ENCODE measurements at regions not wholly inside any gene's neighbourhood (a gene's known extent, or its start where the extent isn't known, plus 50 kb on each side); places are given as distances from the start of the nearest gene placed in this dataset.

DNA sequence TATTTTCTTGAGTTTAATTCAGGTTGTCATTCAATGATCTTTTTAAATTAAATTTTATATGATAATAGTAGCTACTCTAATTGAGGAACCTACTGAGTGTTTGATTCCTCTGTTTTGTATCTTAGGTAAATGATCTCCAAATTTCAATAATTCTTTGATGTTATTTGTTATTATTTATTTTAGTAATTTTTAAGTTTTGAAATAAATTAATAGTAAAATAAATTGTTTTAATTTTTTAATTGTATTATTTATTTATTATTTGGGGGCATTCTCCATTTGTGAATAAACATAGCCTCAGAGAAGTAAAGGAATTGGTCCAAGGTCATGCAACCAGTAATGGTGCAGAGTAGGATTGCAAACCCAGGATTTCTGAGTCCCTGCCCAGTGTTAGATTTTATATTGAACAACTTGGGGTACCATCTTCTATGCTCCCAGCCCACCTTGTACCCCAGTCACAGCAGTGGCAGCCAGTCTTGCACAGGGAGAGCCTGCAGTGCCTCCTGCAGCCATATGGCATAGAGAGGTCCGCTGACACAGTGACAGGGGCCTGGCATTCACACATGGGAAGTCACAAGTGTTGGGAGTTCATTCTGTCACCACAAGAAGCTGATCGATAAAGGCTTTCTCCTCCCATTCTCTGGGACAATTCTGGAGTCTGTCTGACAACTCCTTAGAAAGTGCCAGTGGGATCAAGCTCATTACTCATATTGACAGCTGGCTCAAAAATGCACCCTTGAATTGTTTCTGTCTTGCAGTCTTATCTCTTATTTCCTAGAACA, 110.0 kb upstream of the ETAA1 start:
- ATAC-seq (no peak), DNase-seq (no peak)
- Histone ChIP-seq H3K4me1 (no peaks in the 10 kb centered on the region), H3K27me3 (ENCODE audit: insufficient read depth in 3 of 3, low read length in 2 of 3) (no peaks in the 10 kb centered on the region), H3K36me3 (ENCODE audit: insufficient read depth in 1 of 2, low read depth in 1 of 2) (no peaks in the 10 kb centered on the region), H3K4me3 (no peak overlapping the region), H3K27ac (no peak overlapping the region), H3K9me3 (no peaks in the 10 kb centered on the region)
- 42 to 67% (median 59%) methylated on average over 2 of the region's 2 CpGs for WGBS, 3 donors
- intact Hi-C loops (cut with DNase I), result no loop called here
- TF ChIP-seq, protein P1, sequence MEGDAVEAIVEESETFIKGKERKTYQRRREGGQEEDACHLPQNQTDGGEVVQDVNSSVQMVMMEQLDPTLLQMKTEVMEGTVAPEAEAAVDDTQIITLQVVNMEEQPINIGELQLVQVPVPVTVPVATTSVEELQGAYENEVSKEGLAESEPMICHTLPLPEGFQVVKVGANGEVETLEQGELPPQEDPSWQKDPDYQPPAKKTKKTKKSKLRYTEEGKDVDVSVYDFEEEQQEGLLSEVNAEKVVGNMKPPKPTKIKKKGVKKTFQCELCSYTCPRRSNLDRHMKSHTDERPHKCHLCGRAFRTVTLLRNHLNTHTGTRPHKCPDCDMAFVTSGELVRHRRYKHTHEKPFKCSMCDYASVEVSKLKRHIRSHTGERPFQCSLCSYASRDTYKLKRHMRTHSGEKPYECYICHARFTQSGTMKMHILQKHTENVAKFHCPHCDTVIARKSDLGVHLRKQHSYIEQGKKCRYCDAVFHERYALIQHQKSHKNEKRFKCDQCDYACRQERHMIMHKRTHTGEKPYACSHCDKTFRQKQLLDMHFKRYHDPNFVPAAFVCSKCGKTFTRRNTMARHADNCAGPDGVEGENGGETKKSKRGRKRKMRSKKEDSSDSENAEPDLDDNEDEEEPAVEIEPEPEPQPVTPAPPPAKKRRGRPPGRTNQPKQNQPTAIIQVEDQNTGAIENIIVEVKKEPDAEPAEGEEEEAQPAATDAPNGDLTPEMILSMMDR (IDR thresholded peaks at IDR 0.05), result no peak

DNA sequence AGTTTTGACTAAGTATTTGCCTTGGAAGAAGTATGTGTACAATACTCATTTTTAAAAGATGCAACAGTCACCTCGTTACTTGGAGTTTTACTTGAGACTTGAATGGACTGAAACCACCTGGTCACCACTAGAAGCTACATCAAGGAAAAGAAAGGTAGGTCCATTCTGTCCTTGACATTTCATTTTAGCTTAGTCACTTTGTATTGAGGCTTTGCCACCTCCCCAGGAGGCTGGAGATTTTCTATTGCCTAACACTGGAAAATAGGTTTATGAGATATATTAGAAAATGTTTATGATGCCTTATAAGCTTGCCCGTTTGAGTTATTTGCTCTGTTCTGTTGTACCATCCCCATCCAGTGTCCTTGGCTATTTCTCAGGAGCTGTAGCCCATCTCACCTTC, 107.9 kb upstream of the ETAA1 start:
- TF ChIP-seq, protein P1 (IDR thresholded peaks at IDR 0.05), result no peak
- no peaks in the 10 kb centered on the region for H3K4me1 ChIP-seq
- no peak for ATAC-seq
- H3K27ac ChIP-seq, result no peak overlapping the region
- no peak for DNase-seq
- H3K9me3 ChIP-seq, result no peaks in the 10 kb centered on the region
- 83 to 85% (median 84%) methylated on average over 2 of the region's 2 CpGs for WGBS, 3 donors
- H3K4me3 ChIP-seq, result no peak overlapping the region
- intact Hi-C loops (cut with DNase I), result no loop called here
- peaks cover 0 to 2% (median 0%) of the 10 kb centered on the region in 3 donors for H3K27me3 ChIP-seq (ENCODE audit: insufficient read depth in 3 of 3, low read length in 2 of 3)
- no peaks in the 10 kb centered on the region for H3K36me3 ChIP-seq (ENCODE audit: insufficient read depth in 1 of 2, low read depth in 1 of 2)

DNA sequence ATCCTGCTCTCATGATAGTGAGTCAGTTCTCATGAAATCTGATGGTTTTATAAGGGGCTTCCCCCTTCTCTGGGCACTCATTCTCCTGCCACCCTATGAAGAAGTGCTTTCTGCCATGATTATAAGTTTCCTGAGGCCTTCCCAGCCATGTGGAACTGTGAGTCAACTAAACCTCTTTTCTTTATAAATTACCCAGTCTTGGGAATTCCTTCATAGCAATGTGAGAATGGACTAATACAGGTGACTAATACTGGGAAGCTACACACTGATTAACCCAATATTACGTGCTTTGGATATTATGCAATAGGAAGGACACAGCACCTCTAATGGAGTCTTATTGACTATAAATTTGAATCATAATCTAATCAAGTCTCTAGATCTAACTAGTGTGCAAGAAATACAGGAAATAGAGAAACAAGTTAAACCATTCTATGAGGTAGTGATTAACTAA, 107.2 kb upstream of the ETAA1 start:
- peaks cover 0 to 2% (median 0%) of the 10 kb centered on the region in 3 donors for H3K27me3 ChIP-seq (ENCODE audit: insufficient read depth in 3 of 3, low read length in 2 of 3)
- no peak for ATAC-seq
- H3K27ac ChIP-seq, result no peak overlapping the region
- DNase-seq, result no peak
- H3K4me1 ChIP-seq, result no peaks in the 10 kb centered on the region
- WGBS, 3 donors, result 75 to 91% (median 86%) methylated on average over 1 of the region's 1 CpG
- intact Hi-C loops (cut with DNase I), result no loop called here
- TF ChIP-seq, protein P1 (IDR thresholded peaks at IDR 0.05), result no peak
- no peaks in the 10 kb centered on the region for H3K9me3 ChIP-seq
- H3K36me3 ChIP-seq (ENCODE audit: insufficient read depth in 1 of 2, low read depth in 1 of 2), result no peaks in the 10 kb centered on the region
- no peak overlapping the region for H3K4me3 ChIP-seq

GRCh38 chr2:67290451-67291290, 106.5 kb upstream of the ETAA1 start:
- 56 to 61% (median 56%) methylated on average over 6 of the region's 6 CpGs for WGBS, 3 donors
- no peak overlapping the region for H3K4me3 ChIP-seq
- peaks cover 0 to 2% (median 0%) of the 10 kb centered on the region in 3 donors for H3K27me3 ChIP-seq (ENCODE audit: insufficient read depth in 3 of 3, low read length in 2 of 3)
- H3K9me3 ChIP-seq, result no peaks in the 10 kb centered on the region
- TF ChIP-seq, protein P1 (IDR thresholded peaks at IDR 0.05), result no peak
- no peak overlapping the region for H3K27ac ChIP-seq
- ATAC-seq (no peak), DNase-seq (no peak)
- no peaks in the 10 kb centered on the region for H3K4me1 ChIP-seq
- intact Hi-C loops (cut with DNase I), result no loop called here
- no peaks in the 10 kb centered on the region for H3K36me3 ChIP-seq (ENCODE audit: insufficient read depth in 1 of 2, low read depth in 1 of 2)

Data from psoas muscle (tissue), 7 donors.